ENCODE measurements at regions not wholly inside any gene's neighbourhood (a gene's known extent, or its start where the extent isn't known, plus 50 kb on each side); places are given as distances from the start of the nearest gene placed in this dataset.

DNA sequence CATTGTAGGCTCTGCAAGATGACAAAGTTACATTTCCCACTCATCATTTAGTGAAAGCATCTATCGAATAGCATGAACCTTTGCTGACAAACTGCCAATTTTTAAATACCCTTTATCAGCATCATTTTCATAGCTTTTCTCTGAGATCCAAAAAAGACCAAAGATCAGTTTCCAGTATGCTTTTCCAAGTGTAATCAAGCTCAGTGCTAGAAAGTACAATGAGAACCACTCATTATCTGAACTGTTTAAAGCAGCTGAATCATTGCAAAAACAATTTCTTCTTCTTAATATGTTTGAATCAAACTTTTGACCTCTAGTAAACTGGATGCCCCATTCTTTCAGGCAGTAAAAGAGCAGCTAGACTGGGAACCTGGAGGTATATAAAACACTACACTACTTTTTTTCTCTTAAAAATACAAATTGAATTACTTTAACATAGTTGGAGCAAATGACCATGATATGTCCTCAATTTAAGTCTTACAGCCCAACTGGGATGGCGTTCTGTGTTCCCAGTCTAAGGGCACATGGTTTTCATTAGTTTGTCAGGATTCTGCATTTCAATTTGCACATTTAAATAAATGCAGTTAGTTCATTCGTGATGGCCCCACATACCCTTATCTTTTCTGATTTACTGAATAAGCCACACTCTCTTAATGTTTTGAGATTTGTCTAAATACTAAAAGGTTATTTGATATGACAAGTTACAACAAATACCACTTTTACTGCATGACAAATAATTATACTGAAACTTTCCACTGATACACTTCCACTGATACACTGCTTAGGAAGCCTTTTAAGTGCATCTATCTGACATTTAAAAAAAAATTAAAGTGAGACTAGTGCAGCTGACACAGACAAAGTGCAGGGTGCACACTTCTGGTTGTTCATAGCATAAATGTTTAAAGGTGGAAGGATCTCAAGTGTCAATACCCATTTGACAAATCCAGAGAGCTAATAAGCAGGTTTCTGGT is 146.0 kb upstream of the FRMD4B start:
- DNase-seq: no peak

DNA sequence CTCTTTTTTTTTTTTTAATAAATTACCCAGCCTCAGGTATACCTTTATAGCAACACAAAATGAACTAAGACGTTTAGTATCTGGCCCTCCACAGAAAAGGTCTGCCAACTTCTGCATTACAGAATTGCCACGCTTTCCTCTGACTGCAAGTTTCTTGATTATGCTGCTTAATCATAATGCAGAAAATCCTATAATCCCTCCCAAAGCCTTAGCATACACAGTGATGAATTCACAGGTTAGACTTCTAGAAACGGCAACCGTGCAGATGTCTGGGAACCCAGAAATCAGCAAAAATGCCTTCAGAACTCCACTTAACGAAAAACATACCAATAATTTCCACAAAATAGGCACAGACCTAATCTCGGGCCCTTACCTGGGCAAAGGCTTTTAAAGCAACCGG is 144.7 kb upstream of the FRMD4B start:
- no peak for DNase-seq

DNA sequence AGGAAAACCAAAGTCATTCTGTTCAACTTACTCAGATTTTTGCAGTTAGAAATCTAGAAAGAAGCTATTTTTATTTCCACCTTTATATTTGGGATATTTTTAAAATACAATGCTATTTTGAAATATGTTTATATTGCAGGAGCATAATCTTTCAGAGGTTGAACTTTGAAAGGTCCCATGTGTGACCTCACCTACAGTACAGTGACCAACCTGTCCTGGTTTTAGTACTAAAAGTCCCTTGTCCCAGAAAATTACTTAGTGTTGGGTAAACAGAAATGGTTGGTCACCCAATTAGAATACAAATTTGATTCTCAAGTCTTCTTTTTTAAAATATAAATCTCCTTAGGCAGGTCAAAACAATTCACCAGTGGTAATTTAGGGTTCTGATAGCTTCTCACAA is 141.6 kb upstream of the FRMD4B start:
- no peak for DNase-seq

DNA sequence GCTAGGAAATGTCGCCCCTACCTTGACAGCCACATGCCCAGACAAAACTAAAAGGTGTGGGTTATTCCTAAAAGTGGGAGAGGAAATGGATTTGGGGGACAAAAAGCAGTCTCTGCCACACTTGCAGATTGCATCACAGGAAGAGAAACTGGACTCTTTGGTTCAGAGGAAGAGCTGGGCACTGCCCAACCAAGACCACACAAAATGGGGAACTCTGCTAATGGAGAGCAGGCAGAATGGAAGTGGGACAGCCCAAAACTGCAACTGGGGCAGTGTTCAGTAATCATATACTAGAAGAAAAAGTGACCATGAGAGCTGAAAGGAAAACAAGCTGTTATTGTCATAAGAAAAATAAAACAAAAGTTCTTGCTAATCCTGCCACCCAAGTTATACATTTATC is 138.9 kb upstream of the FRMD4B start:
- DNase-seq: no peak

DNA sequence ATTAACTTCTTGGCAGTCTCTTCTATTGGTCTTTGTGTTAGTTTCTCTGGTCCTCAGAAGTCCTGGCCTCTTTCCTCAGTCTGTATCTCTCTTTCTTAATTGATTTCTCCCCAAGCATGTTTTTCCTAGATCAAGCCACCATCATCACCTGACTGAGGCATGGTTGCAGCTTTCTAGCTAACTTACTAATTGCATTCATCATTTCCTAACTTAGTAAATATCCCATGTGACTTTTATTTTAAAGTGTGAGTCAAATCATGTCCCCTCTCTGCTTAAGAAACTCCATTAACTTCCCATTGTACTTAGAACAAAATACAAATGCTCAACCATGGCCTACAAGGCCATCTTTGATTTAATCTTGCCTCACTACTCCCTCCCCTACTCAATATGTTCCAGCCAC is 135.4 kb upstream of the FRMD4B start:
- no peak for DNase-seq

DNA sequence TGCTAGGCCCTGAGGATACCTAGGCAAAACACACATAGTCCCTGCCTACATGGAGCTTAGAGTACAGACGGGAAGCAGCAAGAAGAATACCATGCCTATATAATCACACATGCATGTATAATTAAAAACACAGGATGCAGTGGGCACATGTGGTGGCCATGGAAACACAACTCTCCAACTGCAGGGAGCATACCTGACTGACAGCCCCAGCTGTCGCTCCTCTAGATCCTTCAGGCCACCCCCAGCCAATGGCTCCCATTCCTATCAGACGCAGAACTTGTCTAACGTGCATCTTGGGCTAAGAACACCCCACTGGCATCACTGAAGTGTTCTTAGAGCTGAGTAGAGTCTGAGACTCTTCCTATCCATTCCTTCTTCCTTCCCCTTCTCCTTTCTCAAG is 125.5 kb upstream of the FRMD4B start:
- no peak for DNase-seq

DNA sequence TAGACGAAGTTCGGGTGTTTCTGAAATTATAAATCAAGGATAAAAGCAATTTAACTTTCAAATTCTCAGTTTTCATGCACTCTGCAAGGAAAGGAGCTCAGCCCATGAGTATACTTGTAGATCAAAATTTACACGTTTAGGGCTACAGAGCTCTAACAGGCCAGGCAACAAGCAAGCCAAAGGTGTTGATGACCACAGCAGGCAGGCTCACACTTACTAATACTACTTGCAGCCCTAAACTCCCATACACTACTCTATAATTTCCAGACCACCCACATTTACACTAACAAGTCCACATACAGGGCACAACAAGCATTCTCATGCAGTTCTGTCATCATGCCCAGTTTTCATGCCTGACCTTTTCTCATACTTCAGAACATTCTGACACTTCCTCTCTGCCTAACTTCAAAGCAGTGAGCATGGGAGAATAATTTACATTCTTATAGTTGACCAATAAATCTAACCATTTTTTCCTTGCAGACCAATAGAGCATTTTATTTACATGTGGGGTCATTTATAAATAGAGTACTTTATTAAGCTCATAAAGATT is 124.7 kb upstream of the FRMD4B start:
- no peak for DNase-seq

DNA sequence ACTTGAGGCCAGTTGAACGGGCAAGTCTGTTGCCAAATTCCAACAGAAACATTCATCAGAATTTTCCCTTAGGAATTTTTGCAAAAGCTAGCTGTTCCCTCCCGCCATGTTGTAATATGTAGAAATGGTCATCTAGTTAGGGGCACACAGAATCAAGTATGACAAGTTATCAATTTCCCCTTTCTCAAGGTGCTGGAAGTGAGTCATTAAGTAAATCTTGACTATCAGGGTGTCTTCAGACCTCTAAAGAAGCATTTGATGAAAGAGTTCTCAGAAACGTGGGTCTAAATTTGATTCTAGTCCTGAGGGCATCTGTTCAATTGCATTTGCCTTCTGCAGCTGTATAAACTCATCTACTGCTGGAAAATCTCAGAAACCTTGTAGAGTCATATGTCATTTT is 123.4 kb upstream of the FRMD4B start:
- no peak for DNase-seq

DNA sequence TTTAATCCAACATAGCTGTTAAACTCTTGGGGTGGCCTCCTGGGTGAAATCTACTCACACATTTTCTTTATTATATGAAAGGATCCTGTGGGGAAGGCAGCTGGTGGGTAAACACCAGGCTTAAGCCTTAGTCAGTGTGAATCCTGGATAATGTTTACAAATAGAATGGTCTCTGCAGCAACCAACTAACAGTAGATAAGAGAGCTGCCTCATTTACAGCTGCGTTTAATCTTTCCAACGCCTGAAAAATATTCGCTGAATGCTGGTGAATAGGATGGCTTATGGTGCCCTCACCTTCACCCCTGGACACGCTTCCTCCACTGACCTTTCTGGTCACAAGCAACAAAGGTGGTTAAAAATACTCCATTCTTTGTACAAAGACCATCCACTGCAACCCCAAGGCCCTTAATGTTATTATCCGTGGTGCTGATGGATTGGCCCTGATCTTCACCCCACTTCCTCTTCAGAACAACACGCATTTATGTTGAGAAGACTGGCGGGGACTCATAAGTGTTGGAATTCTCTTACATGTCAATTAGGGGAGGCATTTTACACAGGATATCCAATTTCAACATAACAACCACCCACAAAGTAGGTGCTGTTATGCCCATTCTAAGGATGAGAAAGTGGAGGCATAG is 120.0 kb upstream of the FRMD4B start:
- no peak for DNase-seq

DNA sequence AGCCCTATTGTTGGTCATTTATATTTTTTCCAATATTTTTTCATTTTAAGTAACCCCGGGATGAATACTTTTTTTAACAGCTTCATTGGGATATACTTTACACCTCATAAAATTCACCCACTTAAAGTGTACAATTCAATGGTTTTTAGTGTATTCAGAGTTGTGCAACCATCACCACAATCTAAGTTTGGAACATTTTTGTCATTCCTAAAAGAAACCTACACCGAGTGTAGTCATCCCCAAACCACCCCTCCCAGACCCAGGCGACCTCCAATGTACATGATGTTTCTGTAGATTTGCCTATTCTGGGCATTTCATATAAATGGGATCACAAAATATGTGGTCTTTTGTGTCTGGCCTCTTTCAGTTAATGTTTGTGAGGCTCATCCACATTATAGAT is 118.3 kb upstream of the FRMD4B start:
- DNase-seq: no peak

DNA sequence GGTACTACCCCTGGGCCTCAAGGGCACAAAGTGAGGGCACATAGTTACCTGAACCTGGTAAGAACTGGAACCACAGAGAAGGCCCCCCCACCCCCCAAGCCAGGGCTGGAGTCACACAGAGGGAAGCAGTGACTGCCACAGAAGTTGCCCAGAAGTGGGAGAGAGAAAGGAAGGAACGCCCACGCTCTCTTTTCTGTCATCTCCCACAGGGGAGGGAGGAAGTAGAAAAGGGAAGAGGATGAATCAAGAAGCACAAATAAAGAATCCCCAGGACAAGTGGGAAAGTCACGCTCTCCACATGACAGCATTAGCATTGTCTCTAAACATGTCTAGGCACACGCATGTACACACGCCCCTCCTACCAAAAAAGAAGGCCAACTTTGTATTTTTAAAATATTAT is 114.7 kb upstream of the FRMD4B start:
- DNase-seq: peak; percentile 12

DNA sequence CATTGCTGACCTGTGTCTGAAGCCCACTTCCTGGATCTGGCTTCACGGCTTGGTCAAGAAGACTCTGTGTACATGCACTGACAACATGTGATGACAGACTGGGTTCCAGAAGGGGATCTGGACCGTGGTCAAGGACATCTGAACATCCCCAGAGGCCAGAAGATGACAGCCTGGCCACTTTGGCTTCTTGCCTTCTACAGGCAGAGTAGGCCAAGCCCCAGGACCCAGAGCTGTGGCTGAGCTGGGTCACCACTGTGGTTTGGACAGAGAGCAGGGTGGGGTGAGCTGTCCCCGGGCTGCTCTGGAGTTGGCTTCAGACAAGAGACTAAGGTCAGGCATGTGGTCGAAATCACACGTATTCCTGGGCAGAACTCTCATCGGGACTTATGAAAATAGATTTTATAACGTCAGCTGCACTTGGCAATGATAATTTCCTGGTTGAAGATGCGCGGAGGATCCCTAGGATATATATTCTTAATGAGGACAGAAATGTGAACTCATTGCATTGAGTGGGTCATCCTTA is 114.1 kb upstream of the FRMD4B start:
- no peak for DNase-seq

DNA sequence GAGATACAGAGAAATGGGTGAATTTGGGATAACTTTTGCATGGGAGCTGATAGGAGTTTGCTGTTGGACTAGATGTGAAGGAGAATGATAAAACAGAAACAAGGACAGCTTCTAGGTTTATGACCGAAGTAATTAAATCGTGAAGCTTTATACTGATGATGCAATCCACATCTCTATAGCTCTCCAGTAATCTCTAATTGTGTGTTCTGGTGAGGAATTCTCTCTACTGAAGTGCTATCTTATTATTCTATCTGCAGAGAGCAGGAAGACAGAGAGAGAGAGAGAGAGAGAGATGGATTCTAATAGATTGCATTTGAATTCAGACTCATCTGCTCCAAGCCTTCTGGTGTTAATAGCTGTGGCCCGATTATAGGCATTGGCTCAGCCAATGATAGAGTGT is 113.5 kb upstream of the FRMD4B start:
- DNase-seq: no peak

DNA sequence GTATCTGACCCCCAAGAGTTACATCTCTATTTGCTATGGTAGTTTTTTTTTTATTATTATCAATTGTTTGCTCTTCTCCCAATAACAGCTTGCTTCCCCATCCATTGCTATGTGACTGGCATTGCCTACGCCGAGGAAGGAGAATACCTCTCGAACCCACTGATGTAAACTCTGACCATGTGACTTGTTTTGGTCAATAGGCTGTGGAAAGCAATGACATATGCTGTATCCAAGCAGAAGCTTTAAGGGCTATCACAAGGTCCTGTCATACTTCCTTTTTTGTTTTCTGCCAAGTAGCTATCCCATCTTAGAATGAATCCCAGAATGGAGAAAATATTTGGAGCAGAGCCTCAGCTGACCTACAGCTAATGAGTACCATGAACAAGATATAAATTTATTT is 111.0 kb upstream of the FRMD4B start:
- DNase-seq: peak; percentile 1

DNA sequence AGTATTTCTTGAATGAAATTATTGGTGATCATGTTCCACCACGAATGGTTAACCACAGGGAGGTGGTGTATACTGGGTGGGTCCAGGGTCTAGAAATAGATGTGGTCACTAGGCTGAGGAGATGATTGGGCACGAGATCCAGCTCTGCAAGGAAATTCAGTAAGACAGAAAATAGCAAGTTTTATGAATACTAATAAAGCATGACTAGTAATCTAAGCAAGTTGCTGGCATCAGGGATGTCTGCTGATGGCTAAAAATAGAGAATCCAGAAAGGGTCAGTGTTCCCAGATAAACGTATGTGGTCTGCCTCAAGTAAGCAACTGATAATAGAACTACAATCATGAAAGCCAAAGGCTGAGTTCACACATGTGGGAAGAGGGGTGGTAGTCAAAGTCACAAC is 108.3 kb upstream of the FRMD4B start:
- peak; percentile 33 for DNase-seq

DNA sequence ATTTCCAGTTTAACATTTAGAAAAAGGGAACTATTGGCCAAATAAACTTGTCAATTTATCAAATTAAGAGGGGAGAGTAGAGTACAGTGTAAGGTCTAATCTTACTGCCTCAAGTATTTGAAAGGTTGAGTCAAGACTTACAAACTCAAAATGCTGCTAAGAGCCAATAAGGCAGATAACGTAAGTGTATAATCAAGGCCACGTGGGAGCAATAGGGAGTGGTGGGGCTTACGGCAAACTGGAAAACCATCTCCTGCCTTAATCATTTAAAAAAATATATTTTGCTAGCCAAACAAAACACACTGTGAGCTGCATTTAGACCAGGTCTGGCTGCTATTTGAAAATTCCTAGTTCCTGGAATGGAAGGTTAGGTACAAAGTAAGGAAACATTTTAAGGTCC is 107.3 kb upstream of the FRMD4B start:
- DNase-seq: no peak

DNA sequence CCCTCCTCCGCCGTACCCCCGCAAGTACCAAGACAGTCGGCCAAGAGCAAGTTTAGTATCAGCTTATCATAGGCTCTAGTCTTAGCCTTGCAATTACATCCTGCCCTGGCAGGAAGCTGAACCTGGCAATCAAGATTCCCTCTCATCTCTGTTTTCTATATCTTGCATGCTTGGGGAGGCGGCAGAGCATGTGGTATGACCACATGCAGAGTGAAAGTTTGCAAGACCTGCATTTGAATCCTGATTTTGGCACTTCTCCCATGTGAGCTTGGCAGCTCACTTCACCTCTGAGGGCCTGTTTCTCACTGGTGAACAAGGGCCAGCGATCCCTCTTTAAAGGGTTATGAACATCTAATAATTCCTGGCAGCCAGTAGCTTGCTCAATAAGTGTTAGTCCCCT is 106.1 kb upstream of the FRMD4B start:
- DNase-seq: no peak

DNA sequence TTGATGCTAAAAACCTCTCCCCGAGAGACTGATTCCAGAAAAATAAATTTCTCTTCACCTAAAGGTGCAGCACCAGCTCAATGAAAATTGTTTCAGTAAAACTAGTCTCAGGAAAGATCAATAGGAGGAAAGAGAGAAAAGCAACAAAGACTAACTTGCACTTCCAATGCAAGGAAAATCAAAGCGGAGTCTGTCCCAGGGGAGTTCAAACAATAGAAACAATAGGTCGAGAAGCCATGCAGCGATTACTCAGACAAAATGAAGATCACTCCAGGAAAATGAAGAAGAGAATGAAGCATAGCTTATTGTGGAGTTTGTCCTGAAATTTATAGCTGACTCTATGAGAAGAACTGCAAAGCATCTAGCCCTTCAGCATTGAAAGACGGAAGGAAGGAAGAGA is 105.1 kb upstream of the FRMD4B start:
- no peak for DNase-seq

DNA sequence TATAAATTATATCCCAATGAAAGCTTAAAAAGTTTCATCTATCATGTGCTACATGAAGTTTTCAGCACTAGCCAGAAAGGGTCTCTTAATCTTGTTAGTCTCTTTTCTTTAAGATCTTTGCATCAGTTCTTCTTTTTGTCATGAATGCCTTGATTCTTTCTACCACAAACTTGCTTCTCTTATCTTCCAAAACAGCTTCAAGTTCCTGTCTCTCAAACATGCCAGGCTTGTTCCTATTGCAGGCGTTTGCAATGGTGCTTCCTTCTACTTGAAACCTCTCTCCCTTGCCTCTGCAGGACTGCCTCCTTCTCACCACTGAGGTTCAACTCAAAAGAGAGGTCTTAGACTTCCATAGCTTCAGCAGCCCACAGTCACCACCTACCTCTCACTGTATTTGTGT is 104.3 kb upstream of the FRMD4B start:
- DNase-seq: peak; percentile 68

DNA sequence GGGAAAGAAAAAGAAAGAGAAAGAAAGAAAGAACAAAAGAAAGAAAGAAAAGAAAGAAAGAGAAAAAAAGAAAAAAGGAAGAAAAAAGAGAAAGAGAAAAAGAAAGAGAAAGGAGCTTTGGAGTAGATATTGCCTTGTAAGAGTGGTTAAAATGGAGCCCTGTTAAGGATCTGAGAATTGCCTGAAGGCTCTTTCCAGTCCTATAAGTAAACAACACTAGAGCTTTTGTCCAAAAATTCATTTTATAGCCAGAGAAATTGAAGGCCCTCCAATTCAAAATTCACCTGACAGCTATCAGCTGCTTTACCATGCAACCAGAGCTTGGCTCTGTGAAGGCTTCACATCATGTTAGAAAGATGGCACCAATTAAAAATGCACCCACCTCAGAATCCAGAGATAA is 102.1 kb upstream of the FRMD4B start:
- DNase-seq: no peak

DNA sequence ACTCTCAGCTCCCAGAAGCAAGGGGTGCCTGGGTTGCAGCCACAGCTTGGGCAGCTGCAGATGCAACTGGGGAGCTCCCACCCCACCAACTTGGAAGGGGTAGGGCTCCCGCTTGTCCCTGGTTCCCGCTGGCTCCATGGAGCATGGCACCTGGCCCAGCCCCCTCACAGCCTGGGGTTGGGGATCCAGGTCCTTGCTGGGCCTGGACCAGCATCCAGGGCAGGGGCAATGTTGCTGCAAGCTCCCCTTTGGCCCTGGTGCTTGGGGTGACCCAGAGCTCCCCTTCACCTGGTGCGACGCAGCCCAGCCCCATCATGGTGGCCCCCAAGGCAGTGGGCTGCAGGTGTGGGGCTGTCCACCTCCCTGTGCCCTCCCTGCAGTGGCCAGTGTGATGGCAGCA is 99.6 kb upstream of the FRMD4B start:
- DNase-seq: no peak

DNA sequence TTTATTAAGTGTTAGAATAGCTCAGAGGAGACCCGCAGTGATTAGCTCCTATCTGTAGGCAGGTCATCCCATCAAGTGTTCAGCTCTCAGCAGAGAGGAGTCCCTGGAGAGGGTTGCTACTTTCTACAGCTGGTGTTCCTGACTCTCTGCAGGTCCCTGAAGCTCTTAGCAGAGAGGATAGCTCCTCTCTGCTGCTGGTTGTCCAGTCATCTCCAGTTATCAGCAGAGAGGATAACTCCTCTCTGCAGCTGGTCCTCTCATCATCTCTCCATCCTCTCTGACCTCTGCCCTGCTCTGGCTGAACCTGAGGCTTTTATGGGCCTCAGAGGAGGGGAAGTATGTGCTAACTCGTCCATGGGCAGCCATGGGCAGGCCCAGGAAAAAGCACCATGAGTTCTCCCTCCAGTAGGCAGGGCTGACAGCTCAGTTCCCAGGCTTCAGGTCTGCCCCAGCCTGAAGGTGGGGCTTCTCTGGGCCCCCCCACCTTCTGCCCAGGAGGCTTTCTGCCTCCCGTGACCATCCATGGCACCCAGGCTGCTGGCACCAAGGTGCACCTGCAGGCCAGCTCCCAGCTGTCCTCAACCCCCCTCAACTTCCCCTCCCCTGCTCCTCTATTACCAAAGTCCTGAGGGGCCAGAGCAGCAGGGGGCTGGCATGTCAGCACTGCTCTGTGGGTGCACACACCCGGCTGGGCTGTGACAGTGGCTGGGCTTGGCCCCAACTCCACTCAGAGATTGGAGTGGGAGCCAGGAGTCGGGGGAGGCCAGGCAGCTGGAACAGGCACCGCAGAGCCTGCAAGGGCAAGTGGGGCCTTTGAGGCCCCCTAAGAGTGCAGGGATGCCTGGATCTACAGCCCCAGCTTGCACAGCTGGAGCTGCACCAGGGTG is 98.9 kb upstream of the FRMD4B start:
- DNase-seq: no peak

DNA sequence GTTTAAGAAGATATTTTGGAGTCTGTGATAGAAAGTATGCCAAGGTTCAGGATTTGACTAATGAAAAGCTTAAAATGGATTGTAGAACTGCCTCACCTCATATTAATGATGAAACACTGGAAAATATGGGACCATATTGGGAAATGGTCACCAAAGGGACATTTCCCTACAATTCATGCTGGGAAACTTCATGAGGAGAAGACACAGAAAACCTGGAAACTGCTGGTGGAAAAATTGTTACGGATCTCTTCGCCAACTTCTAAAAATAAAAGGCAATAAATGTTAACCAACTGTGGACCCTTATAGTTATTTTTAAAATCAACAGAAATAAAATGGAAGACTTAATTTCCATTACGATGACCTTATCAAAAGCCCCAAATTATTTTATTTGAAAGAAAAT is 97.6 kb upstream of the FRMD4B start:
- DNase-seq: no peak
